Omental fat pad (tissue), 3 donors: ENCODE measurements at regions not wholly inside any gene's neighbourhood (a gene's known extent, or its start where the extent isn't known, plus 50 kb on each side); places are given as distances from the start of the nearest gene placed in this dataset.

Experiments
- ATAC-seq: fragments of 150-250 bp; one replicate; pipeline ENCODE4 v1.9.1; 2016; ENCODE audit warnings: mild to moderate bottlenecking, moderate library complexity; ENCODE audit not compliant: low FRiP score
- DNase-seq: peaks from one replicate; pipeline ENCODE4 v3.0.0-alpha.2; 2019; ENCODE audit warnings: low spot score
- TF ChIP-seq, protein P1 (sequence below), 3 donors: fragments of 450-650 bp; IDR thresholded peaks; one replicate each; pipeline ENCODE4 v1.5.1; 2016 to 2017; ENCODE audit warnings: antibody characterized with exemption in 3 of 3, mild to moderate bottlenecking in 3 of 3, moderate library complexity in 2 of 3

DNA sequence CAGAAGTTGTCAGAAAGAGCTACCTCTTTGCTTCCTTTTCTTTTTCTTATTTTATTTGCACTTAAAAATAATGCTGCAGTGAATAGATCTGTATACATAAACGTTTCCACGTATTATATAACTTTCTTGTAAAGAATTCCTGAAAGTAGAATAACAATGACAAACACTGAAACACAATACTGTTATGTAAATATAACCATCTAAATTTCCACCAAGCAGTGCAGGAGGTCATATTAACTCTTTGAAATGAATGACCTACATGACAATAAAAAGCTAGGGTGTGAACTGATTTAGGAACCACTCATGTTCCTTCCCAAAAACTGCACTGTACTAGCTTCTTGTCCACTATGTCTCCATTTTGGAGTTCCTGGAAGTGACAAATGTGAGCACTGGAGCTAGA, 85.8 kb downstream of the COX18 start:
- DNase-seq = no peak
- TF ChIP-seq, protein P1, sequence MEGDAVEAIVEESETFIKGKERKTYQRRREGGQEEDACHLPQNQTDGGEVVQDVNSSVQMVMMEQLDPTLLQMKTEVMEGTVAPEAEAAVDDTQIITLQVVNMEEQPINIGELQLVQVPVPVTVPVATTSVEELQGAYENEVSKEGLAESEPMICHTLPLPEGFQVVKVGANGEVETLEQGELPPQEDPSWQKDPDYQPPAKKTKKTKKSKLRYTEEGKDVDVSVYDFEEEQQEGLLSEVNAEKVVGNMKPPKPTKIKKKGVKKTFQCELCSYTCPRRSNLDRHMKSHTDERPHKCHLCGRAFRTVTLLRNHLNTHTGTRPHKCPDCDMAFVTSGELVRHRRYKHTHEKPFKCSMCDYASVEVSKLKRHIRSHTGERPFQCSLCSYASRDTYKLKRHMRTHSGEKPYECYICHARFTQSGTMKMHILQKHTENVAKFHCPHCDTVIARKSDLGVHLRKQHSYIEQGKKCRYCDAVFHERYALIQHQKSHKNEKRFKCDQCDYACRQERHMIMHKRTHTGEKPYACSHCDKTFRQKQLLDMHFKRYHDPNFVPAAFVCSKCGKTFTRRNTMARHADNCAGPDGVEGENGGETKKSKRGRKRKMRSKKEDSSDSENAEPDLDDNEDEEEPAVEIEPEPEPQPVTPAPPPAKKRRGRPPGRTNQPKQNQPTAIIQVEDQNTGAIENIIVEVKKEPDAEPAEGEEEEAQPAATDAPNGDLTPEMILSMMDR (IDR thresholded peaks at IDR 0.05) = no peak
- ATAC-seq = no peak

DNA sequence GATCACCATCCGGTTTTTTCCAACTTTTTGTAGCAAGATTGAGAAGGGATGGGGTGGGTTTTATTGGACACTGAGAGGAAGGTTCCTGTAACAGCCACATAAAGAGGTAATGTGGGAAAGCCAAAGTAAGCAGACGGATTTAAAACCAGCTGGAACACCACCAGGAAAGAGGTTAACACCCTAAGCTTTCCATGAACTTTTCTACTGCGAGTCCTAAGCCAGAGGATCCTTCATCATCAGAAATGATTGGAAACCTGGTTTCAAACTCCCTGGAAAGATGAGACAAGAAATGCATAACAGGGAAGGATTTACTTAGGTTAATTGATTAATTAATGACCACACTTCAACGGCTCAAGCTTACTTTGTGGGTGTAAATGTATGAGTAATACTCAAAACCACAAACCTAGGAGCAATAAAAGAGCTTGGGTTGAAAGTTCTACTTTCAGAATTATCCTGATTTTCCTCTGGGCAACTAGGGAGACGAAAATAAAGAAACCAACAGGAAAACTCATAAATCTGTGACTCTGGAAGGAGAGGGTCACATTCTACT, 91.5 kb downstream of the COX18 start:
- ATAC-seq = no peak

DNA sequence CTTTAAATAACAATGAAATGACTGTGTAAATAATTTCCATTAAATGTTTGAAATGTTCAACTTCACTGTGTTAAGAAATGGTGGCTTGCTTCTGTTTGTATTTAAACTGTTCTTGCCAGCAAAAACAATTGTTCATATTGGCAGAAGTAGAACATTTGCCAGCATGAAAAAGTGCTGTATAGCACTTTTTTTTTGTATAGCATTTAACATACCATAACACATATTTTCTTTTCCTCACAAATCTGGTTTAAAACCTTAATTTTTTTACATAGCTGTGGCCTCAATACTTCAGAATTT, 94.1 kb downstream of the COX18 start:
- no peak for ATAC-seq
- TF ChIP-seq, protein P1 (IDR thresholded peaks at IDR 0.05) = no peak
- no peak for DNase-seq

More for the DNA sequence above, 91.5 kb downstream of the COX18 start:
- TF ChIP-seq, protein P1 (IDR thresholded peaks at IDR 0.05) = no peak
- DNase-seq = no peak

DNA sequence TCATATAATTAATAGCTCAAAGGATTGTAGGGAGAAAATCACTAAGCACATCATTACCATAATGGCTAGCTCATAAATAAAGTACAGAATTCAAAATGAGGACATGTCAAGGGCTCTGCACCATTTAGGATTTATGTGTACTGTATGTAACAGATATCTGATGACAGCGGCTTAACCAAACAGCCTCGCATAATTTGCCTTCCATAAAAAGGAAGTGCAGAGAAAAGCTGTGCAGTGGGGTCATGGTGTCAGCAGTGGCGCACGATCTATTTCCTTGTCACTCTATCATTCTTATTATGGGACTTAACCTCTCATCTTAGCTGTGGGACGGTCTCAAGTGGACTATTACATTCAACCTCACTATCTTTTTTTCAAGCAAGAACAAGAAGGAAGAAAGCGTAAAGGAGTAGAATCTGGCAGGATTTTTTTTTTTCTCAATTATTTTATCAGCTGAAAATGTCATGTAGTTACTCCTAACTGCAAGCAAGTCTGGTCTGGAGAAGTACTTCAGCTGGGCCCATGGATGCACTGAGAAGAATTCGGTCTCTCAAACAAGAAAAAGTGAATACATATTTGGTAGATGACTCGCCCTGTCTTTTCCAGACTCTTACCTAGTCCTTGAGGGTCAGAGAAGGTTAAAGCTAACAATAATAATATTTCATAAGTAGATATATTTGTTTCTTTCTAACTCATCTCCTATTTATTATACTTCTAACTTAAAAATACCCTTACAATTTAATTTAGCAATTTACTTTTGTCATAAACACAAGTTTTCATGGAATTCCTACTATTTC, 94.6 kb downstream of the COX18 start:
- DNase-seq = no peak
- TF ChIP-seq, protein P1 (IDR thresholded peaks at IDR 0.05) = no peak
- no peak for ATAC-seq

DNA sequence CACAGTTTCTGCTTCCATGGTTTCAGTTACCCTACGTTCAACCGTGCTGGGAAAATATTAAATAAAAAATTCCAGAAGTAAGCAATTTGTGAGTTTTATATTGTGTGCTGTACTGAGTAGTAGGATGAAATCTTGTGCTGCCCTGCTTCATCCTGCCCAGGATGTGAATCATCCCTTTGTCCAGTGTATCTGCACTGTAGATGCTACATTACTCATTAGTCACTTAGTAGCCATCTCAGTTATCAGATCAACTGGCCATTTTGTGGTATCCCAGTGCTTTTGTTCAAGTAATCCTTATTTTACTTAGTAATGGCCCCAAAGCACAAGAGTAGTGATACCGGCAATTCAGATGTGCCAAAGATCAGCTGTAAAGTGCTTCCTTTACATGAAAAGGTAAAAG, 97.9 kb downstream of the COX18 start:
- TF ChIP-seq, protein P1 (IDR thresholded peaks at IDR 0.05) = no peak
- DNase-seq (no peak), ATAC-seq (no peak)

DNA sequence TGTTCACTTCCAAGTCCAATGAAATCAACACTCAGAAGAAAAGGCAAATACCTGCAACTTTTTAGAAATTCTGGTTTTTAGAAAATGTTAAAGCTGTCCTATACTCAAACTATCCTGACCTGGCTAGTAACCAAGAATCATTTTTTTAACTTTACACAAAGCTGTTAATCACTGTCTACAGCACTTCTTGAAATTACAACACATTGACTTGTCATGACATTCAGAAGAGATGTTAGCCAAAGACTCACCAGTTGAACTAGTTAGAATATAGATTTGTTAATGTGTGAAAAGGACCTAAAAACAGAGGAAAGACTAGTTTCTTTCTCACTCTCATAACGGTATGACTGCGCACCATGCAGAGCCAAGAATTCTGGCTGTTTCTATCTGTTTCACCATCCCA, 98.8 kb downstream of the COX18 start:
- ATAC-seq = no peak
- TF ChIP-seq, protein P1 (IDR thresholded peaks at IDR 0.05) = no peak
- no peak for DNase-seq

DNA sequence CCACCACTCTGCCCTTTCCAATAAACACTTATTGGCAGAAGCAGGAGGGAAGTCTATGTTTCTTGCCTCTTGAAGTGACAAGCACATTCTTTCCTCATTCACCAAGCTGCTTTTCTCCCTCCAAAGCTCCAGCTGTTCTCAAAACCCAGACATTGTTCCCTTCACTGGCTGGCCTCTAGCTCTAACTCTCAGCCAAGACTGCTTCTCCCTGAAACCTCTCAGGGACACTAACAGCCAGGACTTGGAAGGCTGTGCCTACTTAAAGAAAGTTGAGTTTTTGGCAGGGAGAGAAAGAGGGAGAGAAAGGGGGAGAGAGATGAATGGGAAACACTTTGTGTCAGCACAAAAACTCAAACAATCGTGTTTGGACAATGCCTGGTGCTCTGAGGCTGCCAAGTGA, 99.5 kb downstream of the COX18 start:
- ATAC-seq (no peak), DNase-seq (no peak)
- TF ChIP-seq, protein P1 (IDR thresholded peaks at IDR 0.05) = no peak
